Upper lobe of left lung (tissue), 6 donors: ENCODE measurements at regions not wholly inside any gene's neighbourhood (a gene's known extent, or its start where the extent isn't known, plus 50 kb on each side); places are given as distances from the start of the nearest gene placed in this dataset.

Experiments used
- ATAC-seq, 2 donors: fragments of 200-7000 bp; cut with Tn5 transposase; one replicate each; pipeline ENCODE4 v1.9.1; 2022; ENCODE audit warnings: mild to moderate bottlenecking in 2 of 2, moderate library complexity in 2 of 2; ENCODE audit not compliant: low FRiP score in 2 of 2
- DNase-seq, 2 donors: peaks; one replicate each; pipeline ENCODE4 v3.0.0-alpha.2; 2019 to 2020
- H3K27ac ChIP-seq, 4 donors: fragments of 200-600 bp; sonication (generic); one replicate each; pipeline ENCODE4 v1.5.1; 2016 to 2019
- H3K27me3 ChIP-seq, 4 donors: fragments of 200-600 bp; sonication (generic); one replicate each; pipeline ENCODE4 v1.5.1; 2017 to 2019
- H3K36me3 ChIP-seq, 4 donors: fragments of 200-600 bp; sonication (generic); one replicate each; pipeline ENCODE4 v1.5.1; 2016 to 2019
- H3K4me1 ChIP-seq, 4 donors: fragments of 200-600 bp; sonication (generic); one replicate each; pipeline ENCODE4 v1.5.1; 2018 to 2019
- H3K4me3 ChIP-seq, 4 donors: fragments of 200-600 bp; sonication (generic); one replicate each; pipeline ENCODE4 v1.5.1; 2017 to 2019; ENCODE audit warnings: mild to moderate bottlenecking in 2 of 4, moderate library complexity in 1 of 4
- H3K9me3 ChIP-seq, 4 donors: fragments of 200-600 bp; sonication (generic); one replicate each; pipeline ENCODE4 v1.5.1; 2018 to 2019
- CTCF ChIP-seq, 6 experiments: fragments of 450-650 bp in 4 of 6; fragments of 200-600 bp in 2 of 6; sonication (generic) in 2 of 6; IDR thresholded peaks; one replicate each; pipeline ENCODE4 v1.5.1; 2016 to 2019; ENCODE audit warnings: antibody characterized with exemption in 6 of 6
- EP300 ChIP-seq, 4 donors: sonication (generic); formaldehyde crosslinking; IDR thresholded peaks; one replicate each; pipeline ENCODE4 v1.5.1; 2017; ENCODE audit warnings: antibody characterized with exemption in 4 of 4, control low read depth in 2 of 4
- POLR2A ChIP-seq, 4 donors: fragments of 450-650 bp; IDR thresholded peaks; one replicate each; pipeline ENCODE4 v1.5.1; 2016 to 2017; ENCODE audit warnings: antibody characterized with exemption in 4 of 4, mild to moderate bottlenecking in 2 of 4
- POLR2AphosphoS5 ChIP-seq, 2 donors: sonication (generic); formaldehyde crosslinking; IDR thresholded peaks; one replicate each; pipeline ENCODE4 v1.5.1; 2017; ENCODE audit warnings: antibody characterized with exemption in 2 of 2
- WGBS, 2 donors: methylation state at CpG; one replicate each; pipeline ENCODE4 v1.1.5; 2017 to 2018; 5-methylcytosine and 5-hydroxymethylcytosine counted together
- donor health status: DM: no; HTN: no; CAD: no; lungs with moderate emphysema.
- donor health status: DM: no; HTN: yes; CAD: no; lungs with severe emphysema.

- no peaks in the 10 kb centered on the region for H3K4me1 ChIP-seq
- no peak for TF ChIP-seq CTCF (IDR thresholded peaks at IDR 0.05)
- TF ChIP-seq EP300 (IDR thresholded peaks at IDR 0.05) = no peak
- no peak for TF ChIP-seq POLR2A (IDR thresholded peaks at IDR 0.05)
- TF ChIP-seq POLR2AphosphoS5 (IDR thresholded peaks at IDR 0.05) = no peak
- ATAC-seq (no peak), DNase-seq (no peak)
- 29 to 67% methylated on average over 1 of the region's 1 CpG for WGBS, 2 donors
- no peaks in the 10 kb centered on the region for H3K36me3 ChIP-seq
- H3K9me3 ChIP-seq = no peaks in the 10 kb centered on the region
- no peak overlapping the region for H3K27ac ChIP-seq
- H3K4me3 ChIP-seq = no peak overlapping the region
- H3K27me3 ChIP-seq = no peaks in the 10 kb centered on the region
These were observed 1162.6 kb upstream of the C9orf72 start for GRCh38 chr9:28735738-28736342.

GRCh38 chr9:28741459-28741858, 1168.2 kb upstream of the C9orf72 start:
- Histone ChIP-seq H3K4me1 (no peaks in the 10 kb centered on the region), H3K36me3 (no peaks in the 10 kb centered on the region), H3K27me3 (no peaks in the 10 kb centered on the region), H3K4me3 (no peak overlapping the region), H3K9me3 (peaks cover 0 to 14% (median 0%) of the 10 kb centered on the region in 4 donors), H3K27ac (no peak overlapping the region)
- DNase-seq (no peak), ATAC-seq (peak in 1 of 2 donors; percentile 59)
- TF ChIP-seq CTCF (IDR thresholded peaks at IDR 0.05) = no peak
- TF ChIP-seq EP300 (IDR thresholded peaks at IDR 0.05) = no peak
- WGBS, 2 donors = 86% methylated on average over 1 of the region's 4 CpGs; no CpG with 5 or more reads in 1 of the 2 donors

DNA sequence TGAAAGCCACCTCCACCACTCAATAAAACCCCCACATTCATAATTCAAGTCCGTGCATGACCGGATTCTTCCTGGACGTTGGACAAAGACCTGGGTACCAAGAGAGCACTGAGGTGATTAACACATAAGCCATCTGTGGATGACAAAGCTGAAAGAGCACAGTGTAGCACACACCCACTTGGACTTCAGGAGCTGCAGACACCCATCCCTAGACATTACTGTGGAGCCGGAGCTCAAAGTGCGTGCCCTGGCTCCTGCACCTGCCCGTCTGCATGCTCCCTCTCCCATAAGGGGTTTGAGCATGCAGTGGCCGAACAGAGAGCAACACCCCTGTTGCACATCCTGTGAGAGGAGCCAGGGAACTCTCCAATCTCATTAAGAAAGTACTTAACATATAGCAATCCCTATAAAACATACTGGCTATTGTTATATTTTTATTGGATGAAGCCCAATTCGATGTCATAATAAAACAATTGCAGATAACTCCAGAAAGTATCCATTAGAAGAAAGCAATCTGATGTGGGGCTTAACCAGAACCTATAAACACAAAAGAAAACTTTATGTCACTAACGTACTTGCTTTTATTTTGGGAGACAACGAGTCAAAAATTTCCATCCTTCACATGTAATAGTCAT, 1174.2 kb upstream of the C9orf72 start:
- no peak overlapping the region for H3K27ac ChIP-seq
- H3K36me3 ChIP-seq = no peaks in the 10 kb centered on the region
- peaks cover 0 to 14% (median 0%) of the 10 kb centered on the region in 4 donors for H3K9me3 ChIP-seq
- ATAC-seq (peak in 1 of 2 donors; percentile 22), DNase-seq (no peak)
- H3K27me3 ChIP-seq = no peaks in the 10 kb centered on the region
- H3K4me3 ChIP-seq = no peak overlapping the region
- 77 to 81% methylated on average over 10 of the region's 10 CpGs for WGBS, 2 donors
- H3K4me1 ChIP-seq = no peaks in the 10 kb centered on the region
- TF ChIP-seq CTCF (IDR thresholded peaks at IDR 0.05) (no peak), POLR2A (IDR thresholded peaks at IDR 0.05) (no peak), EP300 (IDR thresholded peaks at IDR 0.05) (no peak), POLR2AphosphoS5 (IDR thresholded peaks at IDR 0.05) (no peak)

GRCh38 chr9:28750136-28750535, 1176.9 kb upstream of the C9orf72 start:
- TF ChIP-seq POLR2AphosphoS5 (IDR thresholded peaks at IDR 0.05) (no peak), CTCF (IDR thresholded peaks at IDR 0.05) (no peak), EP300 (IDR thresholded peaks at IDR 0.05) (no peak), POLR2A (IDR thresholded peaks at IDR 0.05) (no peak)
- WGBS, 2 donors = 62 to 76% methylated on average over 2 of the region's 2 CpGs
- Histone ChIP-seq H3K9me3 (peaks cover 0 to under 1% (median 0%) of the 10 kb centered on the region in 4 donors), H3K4me1 (no peaks in the 10 kb centered on the region), H3K27me3 (no peaks in the 10 kb centered on the region), H3K27ac (no peak overlapping the region), H3K4me3 (no peak overlapping the region), H3K36me3 (no peaks in the 10 kb centered on the region)
- no peak for DNase-seq
- ATAC-seq = no peak

- TF ChIP-seq POLR2A (IDR thresholded peaks at IDR 0.05) (no peak), CTCF (IDR thresholded peaks at IDR 0.05) (no peak), EP300 (IDR thresholded peaks at IDR 0.05) (no peak), POLR2AphosphoS5 (IDR thresholded peaks at IDR 0.05) (no peak)
- Histone ChIP-seq H3K4me3 (no peak overlapping the region), H3K36me3 (no peaks in the 10 kb centered on the region), H3K9me3 (no peaks in the 10 kb centered on the region), H3K27me3 (no peaks in the 10 kb centered on the region), H3K27ac (no peak overlapping the region), H3K4me1 (no peaks in the 10 kb centered on the region)
- ATAC-seq = no peak
- WGBS, 2 donors = 49 to 66% methylated on average over 1 of the region's 1 CpG
- no peak for DNase-seq
These were observed 1185.1 kb upstream of the C9orf72 start for GRCh38 chr9:28758341-28758740.
